Endothelial cell (in vitro differentiated cells): ENCODE measurements at regions not wholly inside any gene's neighbourhood (a gene's known extent, or its start where the extent isn't known, plus 50 kb on each side); places are given as distances from the start of the nearest gene placed in this dataset.

Source experiments
- DNase-seq: peaks from one replicate; pipeline ENCODE4 v3.0.0; 2021; ENCODE audit warnings: low spot score
- H3K27ac Mint-ChIP-seq: one replicate; pipeline ENCODE4 v1.8.0; 2021; ENCODE audit warnings: mixed read lengths, inconsistent platforms; ENCODE audit not compliant: unreplicated experiment
- H3K27me3 Mint-ChIP-seq: one replicate; pipeline ENCODE4 v1.8.0; 2021; ENCODE audit warnings: mild to moderate bottlenecking, moderate library complexity, mixed read lengths, inconsistent platforms; ENCODE audit not compliant: unreplicated experiment
- H3K36me3 Mint-ChIP-seq: one replicate; pipeline ENCODE4 v1.8.0; 2021; ENCODE audit warnings: mild to moderate bottlenecking, low read depth, mixed read lengths, inconsistent platforms; ENCODE audit not compliant: unreplicated experiment
- H3K4me1 Mint-ChIP-seq: one replicate; pipeline ENCODE4 v1.8.0; 2021; ENCODE audit warnings: mild to moderate bottlenecking, mixed read lengths, inconsistent platforms; ENCODE audit not compliant: unreplicated experiment
- H3K4me3 Mint-ChIP-seq: one replicate; pipeline ENCODE4 v1.8.0; 2021; ENCODE audit warnings: mild to moderate bottlenecking, mixed read lengths, inconsistent platforms; ENCODE audit not compliant: unreplicated experiment
- H3K9me3 Mint-ChIP-seq: one replicate; pipeline ENCODE4 v1.8.0; 2021; ENCODE audit warnings: mixed read lengths, inconsistent platforms; ENCODE audit not compliant: unreplicated experiment
- TF ChIP-seq, protein P1 (sequence below): fragments of 200-600 bp; sonication (generic); IDR thresholded peaks from one replicate; pipeline ENCODE4 v1.5.0; 2021; ENCODE audit warnings: antibody characterized with exemption; ENCODE audit not compliant: unreplicated experiment

- Mint-ChIP-seq H3K36me3 (peaks cover 4% of the 10 kb centered on the region), H3K4me3 (no peak overlapping the region), H3K27ac (no peak overlapping the region), H3K4me1 (peaks cover 12% of the 10 kb centered on the region), H3K9me3 (no peaks in the 10 kb centered on the region), H3K27me3 (peaks cover 2% of the 10 kb centered on the region)
- no peak for DNase-seq
- TF ChIP-seq, protein P1, sequence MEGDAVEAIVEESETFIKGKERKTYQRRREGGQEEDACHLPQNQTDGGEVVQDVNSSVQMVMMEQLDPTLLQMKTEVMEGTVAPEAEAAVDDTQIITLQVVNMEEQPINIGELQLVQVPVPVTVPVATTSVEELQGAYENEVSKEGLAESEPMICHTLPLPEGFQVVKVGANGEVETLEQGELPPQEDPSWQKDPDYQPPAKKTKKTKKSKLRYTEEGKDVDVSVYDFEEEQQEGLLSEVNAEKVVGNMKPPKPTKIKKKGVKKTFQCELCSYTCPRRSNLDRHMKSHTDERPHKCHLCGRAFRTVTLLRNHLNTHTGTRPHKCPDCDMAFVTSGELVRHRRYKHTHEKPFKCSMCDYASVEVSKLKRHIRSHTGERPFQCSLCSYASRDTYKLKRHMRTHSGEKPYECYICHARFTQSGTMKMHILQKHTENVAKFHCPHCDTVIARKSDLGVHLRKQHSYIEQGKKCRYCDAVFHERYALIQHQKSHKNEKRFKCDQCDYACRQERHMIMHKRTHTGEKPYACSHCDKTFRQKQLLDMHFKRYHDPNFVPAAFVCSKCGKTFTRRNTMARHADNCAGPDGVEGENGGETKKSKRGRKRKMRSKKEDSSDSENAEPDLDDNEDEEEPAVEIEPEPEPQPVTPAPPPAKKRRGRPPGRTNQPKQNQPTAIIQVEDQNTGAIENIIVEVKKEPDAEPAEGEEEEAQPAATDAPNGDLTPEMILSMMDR, result no peak
Measured at GRCh38 chr16:27706156-27706865, 156.4 kb downstream of the KATNIP start.

DNA sequence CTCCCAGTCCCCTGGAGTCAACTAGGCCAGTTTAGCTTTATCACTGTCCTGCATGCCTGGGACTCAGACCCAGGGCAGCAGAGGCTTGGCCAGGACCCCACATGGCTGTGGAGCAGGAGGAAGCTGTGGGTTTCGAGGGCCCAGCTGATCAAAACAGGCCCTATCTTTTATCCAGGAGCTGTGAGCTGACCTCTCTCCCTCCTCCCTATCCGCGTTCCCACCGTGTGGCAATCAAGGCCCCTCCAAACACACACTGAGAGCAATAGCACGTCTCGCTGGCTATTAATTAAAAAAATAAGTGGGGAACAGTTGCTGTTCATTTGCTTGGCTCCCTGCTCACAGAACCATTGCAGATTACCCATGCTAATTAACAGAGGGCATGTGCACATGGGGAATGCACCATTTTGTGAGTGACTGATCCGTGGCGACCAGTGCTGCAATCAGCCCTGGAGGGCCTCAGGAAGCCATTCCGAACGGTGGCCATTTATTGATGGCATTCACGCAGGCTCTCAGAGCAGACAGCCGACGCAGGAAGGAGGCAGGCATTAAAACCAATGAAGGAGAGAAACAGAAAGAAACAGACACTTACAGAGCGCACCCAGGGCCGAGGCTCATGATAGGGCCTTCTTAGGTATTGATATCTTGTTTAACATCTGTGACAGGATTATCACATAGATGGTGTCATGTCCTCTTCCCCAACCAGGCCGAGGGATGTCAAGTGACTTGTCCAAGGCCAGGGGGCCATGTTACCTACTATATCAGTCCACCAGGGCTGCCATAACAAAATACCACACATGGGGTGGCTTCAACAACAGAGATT is 157.1 kb downstream of the KATNIP start:
- peaks cover 12% of the 10 kb centered on the region for H3K4me1 Mint-ChIP-seq
- H3K36me3 Mint-ChIP-seq, result peaks cover 4% of the 10 kb centered on the region
- H3K4me3 Mint-ChIP-seq, result no peak overlapping the region
- DNase-seq, result no peak
- TF ChIP-seq, protein P1, result no peak
- no peak overlapping the region for H3K27ac Mint-ChIP-seq
- no peaks in the 10 kb centered on the region for H3K9me3 Mint-ChIP-seq
- H3K27me3 Mint-ChIP-seq, result peaks cover 2% of the 10 kb centered on the region

GRCh38 chr16:27708651-27709050 is 158.7 kb downstream of the KATNIP start:
- Mint-ChIP-seq H3K27me3 (peaks cover 2% of the 10 kb centered on the region), H3K4me3 (no peak overlapping the region), H3K27ac (no peak overlapping the region), H3K4me1 (peaks cover 4% of the 10 kb centered on the region), H3K9me3 (no peaks in the 10 kb centered on the region), H3K36me3 (peaks cover 4% of the 10 kb centered on the region)
- no peak for DNase-seq
- TF ChIP-seq, protein P1, result no peak

- Mint-ChIP-seq H3K4me3 (no peak overlapping the region), H3K36me3 (peaks cover under 1% of the 10 kb centered on the region), H3K27me3 (no peaks in the 10 kb centered on the region), H3K9me3 (no peaks in the 10 kb centered on the region), H3K4me1 (no peaks in the 10 kb centered on the region), H3K27ac (no peak overlapping the region)
- TF ChIP-seq, protein P1, result no peak
- DNase-seq, result no peak
Measured at GRCh38 chr16:27712251-27712711, 162.3 kb downstream of the KATNIP start.

DNA sequence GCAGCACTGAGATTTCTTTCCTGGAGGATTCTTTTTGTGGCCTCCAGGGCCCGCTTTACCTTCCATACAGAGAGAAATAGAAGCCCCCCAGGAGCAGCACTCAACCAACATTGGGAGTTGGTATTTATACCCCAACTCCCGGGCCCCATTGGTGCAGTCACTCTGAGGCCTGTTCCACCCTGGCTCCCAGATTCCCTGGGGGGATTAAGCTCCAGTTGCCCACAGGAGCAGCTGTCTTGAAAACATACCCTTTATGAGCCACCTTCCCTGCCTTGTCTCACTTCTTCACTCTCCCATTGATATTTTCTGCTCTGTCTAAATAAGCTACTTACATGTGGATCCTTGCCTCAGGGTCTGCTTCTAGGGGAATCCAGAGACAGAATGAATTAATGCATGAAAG is 167.8 kb downstream of the KATNIP start:
- Mint-ChIP-seq H3K27me3 (no peaks in the 10 kb centered on the region), H3K27ac (no peak overlapping the region), H3K9me3 (no peaks in the 10 kb centered on the region), H3K4me3 (no peak overlapping the region), H3K36me3 (peaks cover 10% of the 10 kb centered on the region), H3K4me1 (no peaks in the 10 kb centered on the region)
- no peak for DNase-seq
- TF ChIP-seq, protein P1, result no peak
